Neural progenitor cell (in vitro differentiated cells): ENCODE measurements at regions not wholly inside any gene's neighbourhood (a gene's known extent, or its start where the extent isn't known, plus 50 kb on each side); places are given as distances from the start of the nearest gene placed in this dataset.
"Not testable (repeated sequence)": the region's sequence is repeated elsewhere in the genome, so short reads cannot be mapped to it uniquely, and the experiment has no call there.

ENCODE experiments used
- DNase-seq: peaks from one replicate; pipeline ENCODE4 v3.0.0-alpha.2; 2016; ENCODE audit warnings: low spot score
- H2AFZ ChIP-seq: fragments of 200-600 bp; sonication (generic); replicated peaks from 2 replicates; pipeline ENCODE4 v1.6.1; 2016; ENCODE audit warnings: antibody characterized with exemption
- H3F3A ChIP-seq: fragments of 200-600 bp; sonication (generic); 2 replicates; pipeline ENCODE4 v1.6.1; 2016; ENCODE audit warnings: antibody characterized with exemption, low read depth
- H3K27ac ChIP-seq: fragments of 200-600 bp; sonication (generic); 2 replicates; pipeline ENCODE4 v1.5.1; 2016; ENCODE audit warnings: mild to moderate bottlenecking
- H3K27me3 ChIP-seq: fragments of 200-600 bp; sonication (generic); 2 replicates; pipeline ENCODE4 v1.6.1; 2016; ENCODE audit warnings: mild to moderate bottlenecking, moderate library complexity
- H3K36me3 ChIP-seq: fragments of 200-600 bp; sonication (generic); 2 replicates; pipeline ENCODE4 v1.5.1; 2016
- H3K4me1 ChIP-seq: fragments of 200-600 bp; sonication (generic); 2 replicates; pipeline ENCODE4 v1.6.1; 2016; ENCODE audit warnings: mixed run types
- H3K4me2 ChIP-seq: fragments of 200-600 bp; sonication (generic); 2 replicates; pipeline ENCODE4 v1.6.1; 2016
- H3K4me3 ChIP-seq: fragments of 200-600 bp; sonication (generic); 2 replicates; pipeline ENCODE4 v1.5.1; 2016
- H3K79me2 ChIP-seq: fragments of 200-600 bp; sonication (generic); 2 replicates; pipeline ENCODE4 v1.6.1; 2016; ENCODE audit warnings: low read depth
- H3K9ac ChIP-seq: fragments of 200-600 bp; sonication (generic); 2 replicates; pipeline ENCODE4 v1.6.1; 2016
- H3K9me3 ChIP-seq: fragments of 200-600 bp; sonication (generic); 2 replicates; pipeline ENCODE4 v1.5.1; 2016; ENCODE audit warnings: low read depth
- H4K20me1 ChIP-seq: fragments of 200-600 bp; sonication (generic); 2 replicates; pipeline ENCODE4 v1.6.1; 2016; ENCODE audit warnings: low read depth
- H3K27ac Mint-ChIP-seq: 3 replicates; pipeline ENCODE4 v1.8.0; 2021; ENCODE audit warnings: mixed read lengths
- H3K27me3 Mint-ChIP-seq: 2 replicates; pipeline ENCODE4 v1.8.0; 2022; ENCODE audit warnings: low read depth, mild to moderate bottlenecking, inconsistent platforms, moderate library complexity, mixed read lengths; ENCODE audit not compliant: insufficient read depth
- H3K36me3 Mint-ChIP-seq: 3 replicates; pipeline ENCODE4 v1.8.0; 2021; ENCODE audit warnings: mixed read lengths
- H3K4me1 Mint-ChIP-seq: 3 replicates; pipeline ENCODE4 v1.8.0; 2021; ENCODE audit warnings: mixed read lengths
- H3K4me3 Mint-ChIP-seq: 3 replicates; pipeline ENCODE4 v1.8.0; 2021; ENCODE audit warnings: mild to moderate bottlenecking, moderate library complexity, mixed read lengths
- H3K9me3 Mint-ChIP-seq: 3 replicates; pipeline ENCODE4 v1.8.0; 2020; ENCODE audit warnings: mixed read lengths
- EZH2 ChIP-seq: fragments of 200-600 bp; sonication (generic); IDR thresholded peaks from 2 replicates; pipeline ENCODE4 v1.6.1; 2017; ENCODE audit warnings: antibody characterized with exemption, mild to moderate bottlenecking, moderate library complexity
- EZH2phosphoT487 ChIP-seq: fragments of 200-600 bp; sonication (generic); IDR thresholded peaks from 2 replicates; pipeline ENCODE4 v1.6.1; 2017; ENCODE audit warnings: antibody characterized with exemption
- TF ChIP-seq, protein P1 (sequence below): fragments of 200-600 bp; sonication (generic); IDR thresholded peaks from 2 replicates; pipeline ENCODE4 v1.5.1; 2017; ENCODE audit warnings: antibody characterized with exemption, mild to moderate bottlenecking

DNA sequence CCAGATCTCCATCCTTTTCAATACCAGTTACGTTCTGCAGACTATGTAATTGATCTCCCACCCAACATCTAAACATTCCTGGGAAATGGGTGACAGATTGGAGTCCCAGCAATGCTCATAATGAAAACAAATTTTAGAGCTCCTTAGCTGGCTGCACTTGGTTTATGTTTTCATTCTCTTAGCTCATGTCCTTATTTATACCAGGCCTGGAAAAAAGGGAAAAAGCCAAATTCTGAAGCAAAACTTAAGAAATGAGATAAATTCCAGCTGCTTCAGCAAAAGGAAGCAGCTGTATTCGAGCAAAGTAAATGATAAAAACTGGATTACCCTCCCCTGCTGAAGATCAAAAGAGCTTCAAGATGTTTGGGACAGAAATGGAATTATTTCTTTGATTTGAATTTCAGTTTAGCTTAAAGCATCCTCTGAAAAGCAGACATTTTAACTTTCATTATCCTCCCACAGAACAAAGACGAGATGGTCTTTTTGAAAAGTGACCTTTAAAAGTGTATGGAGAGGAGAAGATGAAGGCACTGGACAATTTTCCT, 196.5 kb upstream of the THUMPD2 start:
- no peaks in the 10 kb centered on the region for H3K79me2 ChIP-seq
- no peaks in the 10 kb centered on the region for H3K4me1 Mint-ChIP-seq
- H3K9me3 Mint-ChIP-seq: peaks cover 7% of the 10 kb centered on the region
- DNase-seq: no peak
- no peak overlapping the region for H3K9ac ChIP-seq
- no peak overlapping the region for H3K4me3 ChIP-seq
- H2AFZ ChIP-seq: no peak overlapping the region
- no peaks in the 10 kb centered on the region for H3K9me3 ChIP-seq
- H3K27ac ChIP-seq: no peak overlapping the region
- no peak overlapping the region for H3K27ac Mint-ChIP-seq
- H4K20me1 ChIP-seq: no peaks in the 10 kb centered on the region
- H3K36me3 Mint-ChIP-seq: no peaks in the 10 kb centered on the region
- no peaks in the 10 kb centered on the region for H3K27me3 ChIP-seq
- no peaks in the 10 kb centered on the region for H3K4me1 ChIP-seq
- no peak overlapping the region for H3K4me2 ChIP-seq
- no peaks in the 10 kb centered on the region for H3K27me3 Mint-ChIP-seq
- H3F3A ChIP-seq: no peaks in the 10 kb centered on the region
- H3K36me3 ChIP-seq: no peaks in the 10 kb centered on the region
- no peak overlapping the region for H3K4me3 Mint-ChIP-seq
- TF ChIP-seq EZH2 (no peak), EZH2phosphoT487 (no peak)
- TF ChIP-seq, protein P1, sequence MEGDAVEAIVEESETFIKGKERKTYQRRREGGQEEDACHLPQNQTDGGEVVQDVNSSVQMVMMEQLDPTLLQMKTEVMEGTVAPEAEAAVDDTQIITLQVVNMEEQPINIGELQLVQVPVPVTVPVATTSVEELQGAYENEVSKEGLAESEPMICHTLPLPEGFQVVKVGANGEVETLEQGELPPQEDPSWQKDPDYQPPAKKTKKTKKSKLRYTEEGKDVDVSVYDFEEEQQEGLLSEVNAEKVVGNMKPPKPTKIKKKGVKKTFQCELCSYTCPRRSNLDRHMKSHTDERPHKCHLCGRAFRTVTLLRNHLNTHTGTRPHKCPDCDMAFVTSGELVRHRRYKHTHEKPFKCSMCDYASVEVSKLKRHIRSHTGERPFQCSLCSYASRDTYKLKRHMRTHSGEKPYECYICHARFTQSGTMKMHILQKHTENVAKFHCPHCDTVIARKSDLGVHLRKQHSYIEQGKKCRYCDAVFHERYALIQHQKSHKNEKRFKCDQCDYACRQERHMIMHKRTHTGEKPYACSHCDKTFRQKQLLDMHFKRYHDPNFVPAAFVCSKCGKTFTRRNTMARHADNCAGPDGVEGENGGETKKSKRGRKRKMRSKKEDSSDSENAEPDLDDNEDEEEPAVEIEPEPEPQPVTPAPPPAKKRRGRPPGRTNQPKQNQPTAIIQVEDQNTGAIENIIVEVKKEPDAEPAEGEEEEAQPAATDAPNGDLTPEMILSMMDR: no peak

DNA sequence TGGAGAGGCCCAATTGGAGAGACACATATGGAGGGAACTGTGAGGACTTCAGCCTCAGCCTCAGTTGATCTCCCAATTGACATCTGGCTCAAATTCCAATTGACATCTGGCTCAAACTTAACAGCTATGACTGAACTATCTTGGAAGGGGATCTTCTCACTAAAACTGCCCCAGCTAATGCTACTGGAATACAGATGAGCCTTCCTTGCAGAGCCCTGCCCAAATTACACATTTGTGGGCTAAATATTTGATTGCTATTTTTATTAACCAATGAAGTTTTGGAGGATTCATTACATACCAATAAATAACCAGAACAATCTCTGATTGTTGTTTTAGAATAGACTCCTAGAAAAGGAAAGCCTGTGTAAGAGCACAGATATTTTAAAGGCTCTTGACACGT, 189.0 kb upstream of the THUMPD2 start:
- Histone ChIP-seq H3K36me3 (no peaks in the 10 kb centered on the region), H3K27me3 (no peaks in the 10 kb centered on the region), H3K27ac (no peak overlapping the region), H3F3A (no peaks in the 10 kb centered on the region), H3K79me2 (no peaks in the 10 kb centered on the region), H3K4me3 (no peak overlapping the region), H4K20me1 (no peaks in the 10 kb centered on the region), H3K9me3 (no peaks in the 10 kb centered on the region), H3K4me2 (no peak overlapping the region), H2AFZ (no peak overlapping the region), H3K4me1 (no peaks in the 10 kb centered on the region), H3K9ac (no peak overlapping the region)
- Mint-ChIP-seq H3K4me3 (no peak overlapping the region), H3K27me3 (peaks cover 5% of the 10 kb centered on the region), H3K36me3 (no peaks in the 10 kb centered on the region), H3K27ac (no peak overlapping the region), H3K4me1 (no peaks in the 10 kb centered on the region), H3K9me3 (peaks cover 3% of the 10 kb centered on the region)
- no peak for DNase-seq
- TF ChIP-seq, protein P1: no peak
- no peak for TF ChIP-seq EZH2
- TF ChIP-seq EZH2phosphoT487: no peak

DNA sequence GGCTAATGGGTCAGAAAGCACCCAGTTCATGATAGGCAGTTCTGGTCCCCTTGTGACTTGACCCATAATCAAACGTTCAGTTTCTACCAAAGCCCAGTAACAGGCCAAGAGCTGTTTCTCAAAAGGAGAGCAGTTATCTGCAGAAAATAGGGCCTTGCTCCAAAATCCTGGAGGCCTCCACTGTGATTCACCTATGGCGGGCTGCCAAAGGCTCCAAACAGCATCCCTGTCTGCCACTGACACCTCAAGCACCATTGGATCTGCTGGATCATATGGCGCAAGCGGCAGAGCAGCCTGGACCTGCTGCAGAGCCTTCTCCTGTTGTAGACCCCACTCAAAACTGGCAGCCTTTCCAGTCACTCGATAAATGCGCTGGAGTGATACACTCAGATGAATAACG, 181.6 kb upstream of the THUMPD2 start:
- not testable (repeated sequence) for H3K4me3 ChIP-seq, H3K9ac ChIP-seq, H2AFZ ChIP-seq, H4K20me1 ChIP-seq, H3K36me3 ChIP-seq, H3K4me3 Mint-ChIP-seq, H3K36me3 Mint-ChIP-seq, H3K27me3 Mint-ChIP-seq, H3K79me2 ChIP-seq, H3K9me3 Mint-ChIP-seq, H3K27ac Mint-ChIP-seq, H3K27me3 ChIP-seq, H3K4me1 ChIP-seq, H3K9me3 ChIP-seq, H3F3A ChIP-seq, H3K4me2 ChIP-seq, DNase-seq, H3K4me1 Mint-ChIP-seq, H3K27ac ChIP-seq

DNA sequence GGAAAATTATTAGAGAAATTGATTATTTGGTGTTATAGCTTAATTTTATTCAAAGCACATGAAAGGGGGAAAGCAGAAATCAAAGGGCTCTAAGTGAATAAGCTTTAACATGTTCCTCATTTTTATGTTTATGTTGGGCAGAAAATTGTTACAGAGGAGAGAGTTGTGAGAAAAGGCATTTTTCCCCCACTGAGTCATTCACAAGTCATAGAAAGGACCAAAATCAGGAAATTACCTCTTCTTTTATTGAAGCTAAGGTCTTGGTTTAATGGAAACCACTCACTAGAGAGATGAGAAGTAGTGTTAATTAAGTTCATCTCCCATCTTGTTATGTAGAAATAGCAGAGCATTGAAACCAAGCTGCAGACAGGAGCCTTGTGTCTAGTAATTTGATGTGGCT, 175.3 kb upstream of the THUMPD2 start:
- Histone ChIP-seq H3K9me3 (no peaks in the 10 kb centered on the region), H3K4me2 (no peak overlapping the region), H4K20me1 (no peaks in the 10 kb centered on the region), H3F3A (no peaks in the 10 kb centered on the region), H2AFZ (no peak overlapping the region), H3K9ac (no peak overlapping the region), H3K79me2 (no peaks in the 10 kb centered on the region), H3K4me1 (no peaks in the 10 kb centered on the region), H3K27ac (no peak overlapping the region), H3K4me3 (no peak overlapping the region), H3K36me3 (no peaks in the 10 kb centered on the region), H3K27me3 (no peaks in the 10 kb centered on the region)
- TF ChIP-seq EZH2: no peak
- TF ChIP-seq, protein P1: no peak
- no peak for TF ChIP-seq EZH2phosphoT487
- peaks cover 3% of the 10 kb centered on the region for H3K9me3 Mint-ChIP-seq
- no peaks in the 10 kb centered on the region for H3K36me3 Mint-ChIP-seq
- no peaks in the 10 kb centered on the region for H3K4me1 Mint-ChIP-seq
- DNase-seq: no peak
- no peaks in the 10 kb centered on the region for H3K27me3 Mint-ChIP-seq
- no peak overlapping the region for H3K4me3 Mint-ChIP-seq
- H3K27ac Mint-ChIP-seq: no peak overlapping the region
